Epithelial cell of proximal tubule (primary cell): ENCODE measurements at regions not wholly inside any gene's neighbourhood (a gene's known extent, or its start where the extent isn't known, plus 50 kb on each side); places are given as distances from the start of the nearest gene placed in this dataset.

ENCODE experiments used
- DNase-seq: peaks from one replicate; pipeline ENCODE4 v3.0.0-alpha.2; 2011; ENCODE audit warnings: low read depth
- H3K4me3 ChIP-seq: 2 replicates; pipeline ENCODE4 v1.5.1; 2011; ENCODE audit warnings: low read depth, mild to moderate bottlenecking, low read length
- CTCF ChIP-seq: conservative IDR thresholded peaks from 2 replicates; pipeline ENCODE4 v1.5.1; 2012; ENCODE audit warnings: low read depth, mild to moderate bottlenecking, low read length

GRCh38 chr6:102415891-102416290 lies 1022.4 kb downstream of the GRIK2 start:
- H3K4me3 ChIP-seq: no peak overlapping the region
- TF ChIP-seq CTCF: no peak
- no peak for DNase-seq

- no peak for TF ChIP-seq CTCF
- no peak for DNase-seq
- no peak overlapping the region for H3K4me3 ChIP-seq
Measured at GRCh38 chr6:102411796-102412195, 1018.3 kb downstream of the GRIK2 start.

- no peak for TF ChIP-seq CTCF
- H3K4me3 ChIP-seq: no peak overlapping the region
- DNase-seq: no peak
Measured at GRCh38 chr6:102407886-102408741, 1014.6 kb downstream of the GRIK2 start.

GRCh38 chr6:102405860-102406259 lies 1012.4 kb downstream of the GRIK2 start:
- no peak for DNase-seq
- no peak for TF ChIP-seq CTCF

GRCh38 chr6:102402635-102403329 lies 1009.3 kb downstream of the GRIK2 start:
- TF ChIP-seq CTCF: no peak
- H3K4me3 ChIP-seq: no peak overlapping the region
- no peak for DNase-seq

More at GRCh38 chr6:102405860-102406259, 1012.4 kb downstream of the GRIK2 start:
- H3K4me3 ChIP-seq: no peak overlapping the region

GRCh38 chr6:102398788-102399390 lies 1005.4 kb downstream of the GRIK2 start:
- DNase-seq: no peak
- TF ChIP-seq CTCF: no peak
- H3K4me3 ChIP-seq: no peak overlapping the region
